H1 (cell line): ENCODE measurements at regions not wholly inside any gene's neighbourhood (a gene's known extent, or its start where the extent isn't known, plus 50 kb on each side); places are given as distances from the start of the nearest gene placed in this dataset.

Source experiments
- CTCF ChIA-PET: fragments of 300-600 bp; sonication (Branson Sonifier 250); formaldehyde crosslinking; loops from one replicate; lab custom pipeline; 2021; ENCODE audit not compliant: partially characterized antibody; lab: Charles Lee
- POLR2A ChIA-PET: fragments of 300-600 bp; sonication (Branson Sonifier 250); formaldehyde crosslinking; loops from one replicate; lab custom pipeline; 2021; ENCODE audit warnings: inconsistent platforms; ENCODE audit not compliant: partially characterized antibody; lab: Charles Lee
- DNase-seq, 2 experiments: peaks; one replicate each; pipeline versions ENCODE4 v3.0.0 to v3.0.0-alpha.2; 2010 to 2022; ENCODE audit warnings: low spot score in 2 of 2, low read depth in 1 of 2, mixed read lengths in 1 of 2
- FAIRE-seq: peaks from 2 replicates; lab custom pipeline; 2011; peaks lifted over from hg19 to GRCh38; lab: Jason Lieb, UNC
- H2AFZ ChIP-seq: 2 replicates; pipeline ENCODE4 v1.8.1; 2012; ENCODE audit warnings: low read length, inconsistent platforms
- H2AK5ac ChIP-seq: 2 replicates; pipeline ENCODE4 v1.6.1; 2013; ENCODE audit warnings: low read depth, low read length
- H2BK120ac ChIP-seq: replicated peaks from 2 replicates; pipeline ENCODE3; 2013; ENCODE audit warnings: low read depth, low read length, inconsistent platforms
- H2BK12ac ChIP-seq: 2 replicates; pipeline ENCODE4 v1.6.1; 2013; ENCODE audit warnings: low read depth, low read length
- H2BK15ac ChIP-seq: 2 replicates; pipeline ENCODE4 v1.6.1; 2013; ENCODE audit warnings: low read length
- H2BK20ac ChIP-seq: 2 replicates; pipeline ENCODE4 v1.6.1; 2013; ENCODE audit warnings: low read length
- H2BK5ac ChIP-seq: 2 replicates; pipeline ENCODE4 v1.6.1; 2013; ENCODE audit warnings: low read depth, low read length
- H3K14ac ChIP-seq: 2 replicates; pipeline ENCODE4 v1.6.1; 2013; ENCODE audit warnings: inconsistent platforms; ENCODE audit not compliant: insufficient read length
- H3K18ac ChIP-seq: 2 replicates; pipeline ENCODE4 v1.6.1; 2013; ENCODE audit warnings: low read length; ENCODE audit errors: extremely low read depth
- H3K23ac ChIP-seq: 2 replicates; pipeline ENCODE4 v1.6.1; 2013; ENCODE audit warnings: inconsistent platforms; ENCODE audit not compliant: insufficient read length
- H3K23me2 ChIP-seq: 2 replicates; pipeline ENCODE4 v1.6.1; 2013; ENCODE audit warnings: low read depth, low read length
- H3K27ac ChIP-seq: 2 replicates; pipeline ENCODE4 v1.6.1; 2011; ENCODE audit warnings: low read depth, low read length, inconsistent platforms
- H3K27me3 ChIP-seq, 4 experiments: replicated peaks in 1 of 4; 1 replicate in 1 of 4; 2 replicates in 3 of 4; pipeline versions ENCODE4 v1.6.1 to v1.8.1; 2011 to 2013; ENCODE audit warnings: low read length in 3 of 4, mild to moderate bottlenecking in 3 of 4, inconsistent platforms in 2 of 4, mixed read lengths in 2 of 4, moderate library complexity in 1 of 4; ENCODE audit not compliant: control insufficient read depth in 3 of 4, insufficient read depth in 3 of 4; ENCODE audit errors: extremely low read depth in 1 of 4
- H3K36me3 ChIP-seq, 4 experiments: 2 replicates each; pipeline versions ENCODE4 v1.6.1 to v1.8.1; 2011 to 2013; ENCODE audit warnings: mild to moderate bottlenecking in 4 of 4, low read length in 3 of 4, moderate library complexity in 2 of 4, control low read depth in 1 of 4, inconsistent platforms in 1 of 4; ENCODE audit not compliant: insufficient read depth in 4 of 4, control insufficient read depth in 2 of 4
- H3K4ac ChIP-seq: replicated peaks from 2 replicates; pipeline ENCODE3; 2013; ENCODE audit warnings: low read length, low read depth, mixed read lengths, inconsistent platforms; ENCODE audit not compliant: insufficient read length
- H3K4me1 ChIP-seq, 4 experiments: replicated peaks in 1 of 4; 1 replicate in 1 of 4; 2 replicates in 3 of 4; pipeline versions ENCODE4 v1.6.1 to v1.8.1; 2011 to 2013; ENCODE audit warnings: low read length in 3 of 4, inconsistent platforms in 2 of 4, mixed read lengths in 1 of 4; ENCODE audit not compliant: insufficient read depth in 4 of 4, control insufficient read depth in 3 of 4
- H3K4me2 ChIP-seq, 2 experiments: 2 replicates each; pipeline versions ENCODE4 v1.6.1 to v1.8.1; 2011 to 2013; ENCODE audit warnings: low read depth in 2 of 2, low read length in 2 of 2, control low read depth in 1 of 2, inconsistent platforms in 1 of 2, mild to moderate bottlenecking in 1 of 2; ENCODE audit not compliant: insufficient read depth in 1 of 2
- H3K4me3 ChIP-seq, 4 experiments: fragments of 200-600, 300-600 bp in 1 of 4; sonication (generic), shearing (Covaris generic), sonication (Bioruptor Twin) in 1 of 4; 2 replicates each; pipeline versions ENCODE4 v1.5.1 to v1.8.1; 2011 to 2016; ENCODE audit warnings: low read length in 4 of 4, low read depth in 3 of 4, control low read depth in 2 of 4, inconsistent platforms in 2 of 4, mild to moderate bottlenecking in 2 of 4, mixed read lengths in 1 of 4, moderate library complexity in 1 of 4; ENCODE audit not compliant: insufficient read depth in 2 of 4; ENCODE audit errors: extremely low read depth in 1 of 4
- H3K56ac ChIP-seq: replicated peaks from 2 replicates; pipeline ENCODE3; 2013; ENCODE audit warnings: low read depth, mild to moderate bottlenecking, mixed read lengths, low read length, inconsistent platforms; ENCODE audit not compliant: insufficient read length
- H3K79me1 ChIP-seq: 2 replicates; pipeline ENCODE4 v1.6.1; 2013; ENCODE audit warnings: low read depth, low read length, control low read depth
- H3K79me2 ChIP-seq, 2 experiments: 2 replicates each; pipeline versions ENCODE4 v1.6.1 to v1.8.1; 2012 to 2013; ENCODE audit warnings: low read length in 2 of 2, mild to moderate bottlenecking in 2 of 2, inconsistent platforms in 1 of 2; ENCODE audit not compliant: insufficient read depth in 2 of 2, control insufficient read depth in 1 of 2
- H3K9ac ChIP-seq, 4 experiments: replicated peaks in 1 of 4; 1 replicate in 1 of 4; 2 replicates in 3 of 4; pipeline versions ENCODE4 v1.6.1 to v1.8.1; 2011 to 2013; ENCODE audit warnings: low read depth in 3 of 4, low read length in 3 of 4, control low read depth in 2 of 4, mild to moderate bottlenecking in 2 of 4, moderate library complexity in 2 of 4, inconsistent platforms in 1 of 4; ENCODE audit errors: extremely low read depth in 1 of 4
- H3K9me3 ChIP-seq, 2 experiments: 2 replicates each; pipeline versions ENCODE4 v1.6.1 to v1.8.1; 2012 to 2013; ENCODE audit warnings: mild to moderate bottlenecking in 2 of 2, moderate library complexity in 2 of 2, control low read depth in 1 of 2, inconsistent platforms in 1 of 2, low read depth in 1 of 2, low read length in 1 of 2, mixed read lengths in 1 of 2; ENCODE audit not compliant: insufficient read depth in 2 of 2
- H4K20me1 ChIP-seq, 2 experiments: replicated peaks in 1 of 2; 2 replicates each; pipeline versions ENCODE3 to v1.8.1; 2011 to 2013; ENCODE audit warnings: inconsistent platforms in 2 of 2, low read length in 2 of 2, mild to moderate bottlenecking in 1 of 2; ENCODE audit not compliant: insufficient read depth in 2 of 2, control insufficient read depth in 1 of 2
- H4K5ac ChIP-seq: 2 replicates; pipeline ENCODE4 v1.6.1; 2013; ENCODE audit warnings: low read length, low read depth, mixed read lengths, inconsistent platforms; ENCODE audit not compliant: insufficient read length
- H4K8ac ChIP-seq: 2 replicates; pipeline ENCODE4 v1.8.0; 2013; ENCODE audit warnings: mild to moderate bottlenecking, moderate library complexity, low read length, inconsistent platforms; ENCODE audit not compliant: insufficient read depth; ENCODE audit errors: extremely low read depth
- H4K91ac ChIP-seq: replicated peaks from 2 replicates; pipeline ENCODE3; 2013; ENCODE audit warnings: low read length, mixed read lengths, inconsistent platforms; ENCODE audit not compliant: insufficient read length
- ASH2L ChIP-seq: fragments of 200-600, 300-600 bp; sonication (generic); IDR thresholded peaks from one replicate; pipeline ENCODE4 v1.7.1; 2017; ENCODE audit warnings: low read length
- BRCA1 ChIP-seq: IDR thresholded peaks from 2 replicates; pipeline ENCODE4 v1.6.1; 2012; ENCODE audit warnings: low read depth, low read length, improper control_type of control experiment
- CHD1 ChIP-seq: IDR thresholded peaks from 2 replicates; pipeline ENCODE4 v1.6.1; 2012; ENCODE audit warnings: low read depth, low read length, improper control_type of control experiment
- EP300 ChIP-seq, 2 experiments: IDR thresholded peaks; 1 replicate in 1 of 2; 2 replicates in 1 of 2; pipeline ENCODE4 v1.6.1; 2011 to 2012; ENCODE audit warnings: low read depth in 2 of 2, low read length in 2 of 2, mild to moderate bottlenecking in 2 of 2, borderline replicate concordance in 1 of 2, inconsistent platforms in 1 of 2, moderate library complexity in 1 of 2
- JUN ChIP-seq: IDR thresholded peaks from 2 replicates; pipeline ENCODE4 v1.6.1; 2011; ENCODE audit warnings: low read depth, mild to moderate bottlenecking, improper control_type of control experiment, low read length
- MAFK ChIP-seq: IDR thresholded peaks from 2 replicates; pipeline ENCODE4 v1.6.1; 2012; ENCODE audit warnings: low read depth, mild to moderate bottlenecking, improper control_type of control experiment, low read length
- POU5F1 ChIP-seq: IDR thresholded peaks from 2 replicates; pipeline ENCODE4 v1.6.1; 2011; ENCODE audit warnings: low read depth, mild to moderate bottlenecking, low read length, moderate library complexity
- SAP30 ChIP-seq: fragments of 300-600 bp; sonication (generic); IDR thresholded peaks from 2 replicates; pipeline ENCODE4 v1.7.1; 2012; ENCODE audit warnings: low read length, moderate library complexity, mild to moderate bottlenecking, inconsistent platforms; ENCODE audit not compliant: insufficient read depth, insufficient replicate concordance
- SIRT6 ChIP-seq: IDR thresholded peaks from one replicate; pipeline ENCODE4 v1.7.1; 2012; ENCODE audit warnings: low read length, inconsistent platforms
- ZNF274 ChIP-seq: IDR thresholded peaks from 2 replicates; pipeline ENCODE4 v1.7.0; 2012; ENCODE audit warnings: low read length, borderline replicate concordance; ENCODE audit errors: extremely low read depth
- WGBS, 2 experiments: shearing (Covaris generic) in 1 of 2; methylation state at CpG; one replicate each; pipeline versions ENCODE4 v1.1.6 to v1.1.7; 2013 to 2015; ENCODE audit warnings: low lambda C conversion rate in 2 of 2, mixed read lengths in 2 of 2, inconsistent platforms in 1 of 2, low coverage in 1 of 2, missing lambda C conversion rate in 1 of 2; ENCODE audit not compliant: insufficient replicate concordance in 2 of 2, insufficient coverage in 1 of 2, insufficient read length in 1 of 2; ENCODE audit errors: extremely low coverage in 1 of 2, missing lambda C conversion rate in 1 of 2; 5-methylcytosine and 5-hydroxymethylcytosine counted together
- TF ChIP-seq, protein P1 (sequence below), 3 experiments: IDR thresholded peaks; 1 replicate in 2 of 3; 2 replicates in 1 of 3; pipeline versions ENCODE4 v1.5.1 to v1.6.1; 2011; ENCODE audit warnings: low read length in 3 of 3, mild to moderate bottlenecking in 3 of 3, inconsistent platforms in 2 of 3, low read depth in 1 of 3, moderate library complexity in 1 of 3; ENCODE audit not compliant: insufficient read depth in 1 of 3; ENCODE audit errors: control extremely low read depth in 1 of 3

DNA sequence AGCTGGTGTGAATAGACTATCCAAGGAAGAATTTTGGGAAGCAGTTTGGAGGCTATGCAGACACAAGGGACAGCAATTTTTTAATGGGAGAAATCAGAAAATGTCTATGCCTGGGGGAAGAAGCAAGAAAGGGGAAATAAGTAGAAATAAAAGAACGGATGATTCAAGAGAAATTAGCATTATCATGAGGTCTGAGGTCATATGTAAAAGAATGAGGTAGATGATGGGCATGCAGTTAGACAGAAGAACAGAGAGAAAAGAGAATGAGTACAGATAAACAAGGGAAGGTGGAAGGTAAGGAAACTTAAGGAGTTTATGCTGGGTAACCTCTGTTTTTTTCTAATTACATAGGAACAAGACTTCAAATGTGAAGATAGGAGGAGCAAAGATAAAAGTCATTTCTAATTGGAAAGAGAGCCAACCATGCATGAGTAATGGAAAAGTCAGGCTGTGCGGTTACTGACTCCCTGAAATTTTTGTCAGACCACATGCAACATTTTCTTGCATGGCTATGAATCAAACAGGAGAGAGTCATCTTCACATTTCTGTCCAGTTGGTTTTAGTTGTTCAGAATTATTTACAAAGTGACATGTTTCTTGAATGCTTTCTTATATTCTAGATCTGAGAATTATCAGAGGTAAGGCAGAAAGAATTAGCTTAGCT lies 101.0 kb upstream of the PIK3R1 start:
- Histone ChIP-seq H3K4ac (no peak overlapping the region), H4K8ac (no peak overlapping the region), H4K20me1 (no peaks in the 10 kb centered on the region), H2BK20ac (no peak overlapping the region), H3K14ac (no peak overlapping the region), H3K27me3 (no peaks in the 10 kb centered on the region), H3K36me3 (no peaks in the 10 kb centered on the region), H2BK120ac (no peak overlapping the region), H3K4me3 (no peak overlapping the region), H2BK5ac (no peak overlapping the region), H3K18ac (no peak overlapping the region), H4K5ac (no peak overlapping the region), H3K27ac (no peak overlapping the region), H3K9ac (no peak overlapping the region), H3K9me3 (peaks cover 0 to 2% of the 10 kb centered on the region in 2 experiments; a peak in 1 of 4 replicates), H2AK5ac (no peak overlapping the region), H2AFZ (no peak overlapping the region), H2BK15ac (no peak overlapping the region), H3K4me1 (no peaks in the 10 kb centered on the region), H3K23me2 (no peaks in the 10 kb centered on the region), H3K4me2 (no peak overlapping the region), H3K56ac (no peak overlapping the region), H3K23ac (no peak overlapping the region), H3K79me2 (no peaks in the 10 kb centered on the region), H3K79me1 (no peaks in the 10 kb centered on the region), H2BK12ac (no peak overlapping the region), H4K91ac (no peak overlapping the region)
- CTCF ChIA-PET, result interaction anchor here (1.6 kb wide), 1 partner anchor 666 kb away, joined by 3 read pairs; no protein-coding TSS in a partner anchor
- DNase-seq (no peak), FAIRE-seq (no peak)
- WGBS, 2 experiments, result 88 to 100% methylated on average over 1 to 2 of the region's 2 CpGs
- POLR2A ChIA-PET, result no interaction called here
- TF ChIP-seq, protein P1, sequence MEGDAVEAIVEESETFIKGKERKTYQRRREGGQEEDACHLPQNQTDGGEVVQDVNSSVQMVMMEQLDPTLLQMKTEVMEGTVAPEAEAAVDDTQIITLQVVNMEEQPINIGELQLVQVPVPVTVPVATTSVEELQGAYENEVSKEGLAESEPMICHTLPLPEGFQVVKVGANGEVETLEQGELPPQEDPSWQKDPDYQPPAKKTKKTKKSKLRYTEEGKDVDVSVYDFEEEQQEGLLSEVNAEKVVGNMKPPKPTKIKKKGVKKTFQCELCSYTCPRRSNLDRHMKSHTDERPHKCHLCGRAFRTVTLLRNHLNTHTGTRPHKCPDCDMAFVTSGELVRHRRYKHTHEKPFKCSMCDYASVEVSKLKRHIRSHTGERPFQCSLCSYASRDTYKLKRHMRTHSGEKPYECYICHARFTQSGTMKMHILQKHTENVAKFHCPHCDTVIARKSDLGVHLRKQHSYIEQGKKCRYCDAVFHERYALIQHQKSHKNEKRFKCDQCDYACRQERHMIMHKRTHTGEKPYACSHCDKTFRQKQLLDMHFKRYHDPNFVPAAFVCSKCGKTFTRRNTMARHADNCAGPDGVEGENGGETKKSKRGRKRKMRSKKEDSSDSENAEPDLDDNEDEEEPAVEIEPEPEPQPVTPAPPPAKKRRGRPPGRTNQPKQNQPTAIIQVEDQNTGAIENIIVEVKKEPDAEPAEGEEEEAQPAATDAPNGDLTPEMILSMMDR (IDR thresholded peaks at IDR 0.05; ENCODE audit: control extremely low read depth in 1 of 3, insufficient read depth in 1 of 3, low read depth in 1 of 3, low read length in 3 of 3), result no peak
- TF ChIP-seq POU5F1 (no peak), SAP30 (no peak), BRCA1 (no peak), JUN (no peak), MAFK (no peak), ZNF274 (no peak), CHD1 (no peak), ASH2L (no peak), EP300 (IDR thresholded peaks at IDR 0.05; ENCODE audit: borderline replicate concordance in 1 of 2, low read depth in 2 of 2, low read length in 2 of 2) (no peak), SIRT6 (no peak)
